GM21423 (cell line): ENCODE measurements at regions not wholly inside any gene's neighbourhood (a gene's known extent, or its start where the extent isn't known, plus 50 kb on each side); places are given as distances from the start of the nearest gene placed in this dataset.

Experiments used
- ATAC-seq: cut with Tn5 transposase; IDR thresholded peaks from one replicate; pipeline ENCODE4 v1.9.1; 2021; ENCODE audit warnings: mild to moderate bottlenecking, moderate library complexity; ENCODE audit not compliant: unreplicated experiment

DNA sequence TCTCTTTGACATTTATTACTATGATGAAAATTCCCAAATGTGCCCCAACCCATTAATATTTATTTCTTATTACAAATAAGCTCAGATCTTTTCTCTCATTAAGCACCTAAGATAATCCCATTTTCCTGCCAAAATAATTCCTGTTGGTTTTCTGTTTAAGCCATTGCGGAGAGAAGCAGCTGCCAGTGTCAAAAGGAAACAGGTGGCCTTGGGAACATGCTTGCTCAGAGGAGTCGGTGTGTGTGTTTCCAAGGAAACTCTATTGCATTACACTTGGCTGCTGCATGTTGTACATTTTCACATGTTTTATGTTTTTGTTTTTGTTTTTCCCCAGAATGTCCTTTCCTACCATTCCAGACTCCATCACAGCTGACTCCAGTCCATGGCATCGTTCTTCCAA is 56.4 kb downstream of the CD24 start:
- ATAC-seq: no peak

DNA sequence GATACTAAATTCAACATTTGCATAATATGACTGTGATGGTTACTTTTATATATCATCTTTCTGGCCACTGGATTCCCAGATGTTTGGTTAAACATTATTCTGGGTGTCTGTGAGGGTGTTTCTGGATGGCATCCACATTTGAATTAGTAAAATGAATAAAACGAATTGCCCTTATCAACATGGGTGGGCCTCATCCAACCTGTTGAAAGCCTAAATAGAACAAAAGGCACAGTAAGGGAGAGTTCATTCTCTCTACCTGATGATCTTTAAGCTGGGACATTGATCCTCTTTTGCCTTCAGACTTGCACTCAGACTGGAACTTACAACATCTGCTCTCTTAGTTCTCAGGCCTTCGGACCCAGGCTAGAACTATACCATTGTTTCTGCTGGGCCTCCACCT is 57.6 kb downstream of the CD24 start:
- no peak for ATAC-seq

DNA sequence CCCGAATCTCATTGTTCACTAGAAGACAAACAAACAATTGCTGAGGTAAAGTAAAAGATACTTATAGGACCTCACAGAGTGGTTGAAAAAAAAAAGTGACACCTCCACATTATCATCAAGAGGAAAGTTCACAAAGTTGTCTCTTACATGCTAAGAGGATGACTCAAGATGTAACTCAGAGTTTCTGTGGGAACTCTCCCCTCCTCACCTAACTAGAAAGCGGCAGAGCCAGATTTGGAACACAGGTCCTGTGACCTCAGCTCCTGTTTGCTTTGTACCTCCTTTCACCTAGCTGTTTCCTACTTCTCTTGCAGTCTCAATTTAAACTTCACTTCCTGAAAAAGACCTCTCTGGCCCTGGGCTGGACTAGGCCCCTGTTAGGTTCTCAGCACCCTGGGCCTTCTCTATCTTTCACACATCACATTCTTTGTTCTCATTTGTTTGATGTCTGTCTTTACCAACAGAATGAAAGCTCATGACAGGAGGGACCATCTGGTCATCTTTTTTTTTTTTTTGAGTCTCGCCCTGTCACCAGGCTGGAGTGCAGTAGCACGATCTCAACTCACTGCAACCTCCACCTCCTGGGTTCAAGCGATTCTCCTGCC is 60.8 kb downstream of the CD24 start:
- ATAC-seq: no peak

DNA sequence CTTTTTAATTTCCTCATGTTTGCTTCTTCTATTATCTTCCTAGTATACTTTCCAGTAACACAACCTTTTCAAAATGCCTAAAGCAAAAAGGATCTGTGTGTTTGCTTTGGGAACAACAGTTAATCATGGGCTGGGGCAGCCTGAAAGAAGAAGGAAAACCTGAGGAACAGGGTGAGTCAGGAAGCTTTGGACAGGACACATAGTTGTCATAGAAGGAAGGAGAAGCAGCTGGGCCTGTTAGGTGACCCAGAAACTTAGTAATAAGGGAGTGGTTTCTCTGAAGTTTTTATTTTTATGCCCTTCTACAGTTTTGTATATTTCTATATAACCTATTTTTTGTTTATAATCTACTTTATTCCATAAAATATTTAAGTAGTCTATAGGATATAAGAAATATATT is 61.4 kb downstream of the CD24 start:
- no peak for ATAC-seq

DNA sequence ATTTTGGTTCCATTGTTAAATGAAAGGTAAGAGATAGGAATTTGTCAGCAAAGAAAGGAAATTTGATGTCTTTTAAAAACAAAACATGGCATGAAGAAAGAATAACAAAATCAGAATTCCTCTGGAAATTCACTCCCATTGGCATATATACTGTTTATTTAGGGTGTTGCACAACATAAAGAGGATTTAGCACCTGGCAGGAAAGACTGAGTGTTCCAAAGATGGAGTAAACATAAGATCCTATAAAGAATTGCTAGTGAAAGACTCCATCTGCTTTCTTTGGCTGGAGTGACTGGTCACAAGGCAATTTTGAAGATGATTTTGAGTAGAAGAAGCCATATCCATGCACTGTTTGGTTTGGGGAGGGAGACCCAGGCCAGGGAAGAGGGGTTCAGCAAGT is 62.4 kb downstream of the CD24 start:
- ATAC-seq: no peak

DNA sequence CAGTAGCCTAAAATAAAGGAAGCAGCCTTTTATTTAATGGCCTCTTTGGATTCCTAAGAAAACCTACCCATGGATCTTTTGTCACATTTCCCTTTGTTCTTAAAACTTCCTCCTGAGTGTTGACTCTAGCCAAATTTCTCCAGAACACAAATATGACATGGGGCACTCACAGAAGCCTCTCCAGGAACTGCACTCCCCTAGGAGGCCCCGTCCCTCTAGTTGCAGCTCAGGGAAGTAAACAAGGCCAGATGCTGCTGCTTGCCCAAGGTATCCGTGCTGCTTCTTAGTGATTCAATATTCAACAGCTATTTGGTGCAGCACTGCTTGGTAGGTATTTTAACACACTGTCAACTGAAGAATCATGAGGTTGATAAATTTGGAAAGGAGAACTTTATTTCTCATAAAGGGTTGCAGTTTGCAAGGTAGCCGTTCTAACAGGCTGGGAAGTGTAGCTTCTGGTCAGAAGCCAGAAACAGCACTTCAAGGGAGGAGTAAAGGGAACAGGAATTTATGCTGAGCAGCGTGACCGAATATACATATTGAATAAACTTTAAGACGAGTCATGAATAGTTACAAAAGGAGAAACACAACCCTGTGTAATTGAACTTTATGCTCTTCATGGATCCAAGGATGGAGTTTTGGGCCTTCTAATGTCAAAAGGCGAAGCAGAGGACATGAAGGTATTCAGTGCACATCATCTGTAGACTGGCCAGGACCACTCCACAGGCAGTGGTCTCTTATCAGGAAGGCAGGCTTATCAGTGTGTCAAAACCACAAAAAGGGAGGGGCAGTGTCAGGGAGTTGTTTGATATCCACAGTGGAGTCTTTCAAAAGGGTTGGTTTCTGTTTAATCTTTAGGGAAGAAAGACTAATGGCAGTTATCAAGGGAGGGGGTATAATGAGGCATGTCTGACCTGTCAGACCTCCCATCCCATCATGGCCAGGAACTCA is 63.3 kb downstream of the CD24 start:
- ATAC-seq: no peak

DNA sequence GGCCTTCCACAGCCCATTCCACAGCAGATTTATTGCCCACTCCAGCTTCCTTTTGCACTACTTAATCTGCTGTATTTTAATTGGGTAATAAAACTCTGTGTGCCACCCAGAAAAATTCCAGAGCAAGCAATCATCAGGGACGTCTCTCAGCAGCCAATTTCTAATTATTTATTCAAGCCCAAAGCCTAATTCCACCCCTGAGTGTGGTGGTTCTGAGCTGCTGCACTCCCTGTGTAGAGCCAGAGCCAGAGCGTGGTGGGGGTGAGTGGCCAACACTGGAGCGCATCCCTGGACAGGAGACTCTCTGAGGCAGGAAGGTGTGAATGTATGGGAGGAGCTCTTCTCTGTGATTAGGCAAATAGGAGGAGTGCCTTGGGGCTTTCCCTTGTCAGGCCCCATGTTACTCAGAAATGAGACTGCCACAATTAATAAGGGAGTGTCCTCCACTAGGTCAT is 66.1 kb downstream of the CD24 start:
- no peak for ATAC-seq

DNA sequence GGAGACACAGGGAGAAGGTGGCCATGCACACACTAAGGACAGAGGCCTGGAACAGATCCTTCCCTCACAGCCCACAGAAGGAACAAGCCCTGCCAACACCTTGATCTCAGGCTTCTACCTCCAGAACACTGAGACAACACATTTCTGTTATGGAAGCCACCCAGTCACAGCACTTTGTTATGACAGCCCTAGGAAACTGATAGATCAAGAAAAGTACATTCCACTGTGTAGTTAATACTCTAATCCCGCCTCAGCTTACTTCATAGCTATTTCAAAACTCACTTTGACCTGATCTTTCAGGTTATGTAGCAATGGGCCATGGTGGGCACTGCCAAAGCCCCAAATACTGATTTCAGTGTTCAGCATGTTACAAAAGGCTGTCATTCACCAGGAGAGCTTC is 66.8 kb downstream of the CD24 start:
- no peak for ATAC-seq

DNA sequence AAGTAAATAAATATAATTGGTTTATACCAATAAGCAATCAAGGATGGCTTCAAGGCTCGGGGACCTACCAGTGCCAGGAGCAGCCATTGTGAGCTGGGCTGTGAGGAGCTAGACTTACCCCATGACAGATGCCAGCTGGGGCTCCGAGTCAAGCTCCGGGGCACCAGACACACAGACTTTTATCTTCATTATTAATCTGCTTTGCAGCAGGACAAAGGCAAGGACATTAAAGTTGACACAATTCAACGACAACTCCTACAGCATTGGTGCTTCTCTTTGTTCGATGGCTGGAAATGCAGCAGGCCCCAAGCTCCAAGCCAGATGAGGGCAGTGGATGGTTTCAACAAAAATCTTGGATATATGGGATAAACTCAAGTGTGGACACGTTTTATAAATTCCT is 68.3 kb downstream of the CD24 start:
- ATAC-seq: no peak

DNA sequence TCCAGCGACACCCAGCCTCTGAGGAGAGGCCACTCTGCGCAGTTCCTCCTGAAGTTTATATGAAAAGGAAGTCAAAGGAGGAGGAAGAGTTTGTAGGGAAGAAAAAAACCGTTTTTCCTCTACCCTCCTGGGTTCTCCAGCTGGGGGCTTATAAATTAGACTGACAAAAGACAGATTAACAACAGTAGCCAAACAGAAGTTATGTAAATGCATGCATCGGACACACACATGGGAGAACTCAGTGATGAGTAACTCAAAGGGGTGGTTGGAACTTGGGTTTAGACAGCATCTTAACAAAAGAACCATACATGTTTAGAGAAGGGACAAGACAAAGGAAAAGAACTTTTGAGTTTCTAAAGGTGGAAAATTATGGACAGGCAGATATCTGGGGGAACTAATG is 71.2 kb downstream of the CD24 start:
- ATAC-seq: no peak

DNA sequence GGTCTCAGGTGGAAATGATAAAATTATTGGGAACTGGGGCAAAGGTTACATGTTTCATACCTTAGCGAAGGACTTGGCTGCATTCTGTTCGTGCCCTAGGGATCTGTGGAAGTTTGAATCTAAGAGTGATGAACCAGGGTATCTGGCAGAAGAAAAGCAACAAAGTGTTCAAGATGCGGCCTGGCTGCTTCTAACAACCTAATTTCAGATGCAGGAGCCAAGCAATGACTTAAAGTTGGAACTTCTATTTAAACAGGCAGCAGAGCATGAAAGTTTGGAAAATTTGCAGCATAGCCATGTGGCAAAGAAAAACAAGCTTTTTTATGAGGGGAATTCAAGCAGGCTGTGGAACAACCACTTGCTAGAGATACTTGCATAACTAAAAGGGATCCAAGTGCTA is 73.5 kb downstream of the CD24 start:
- ATAC-seq: no peak

DNA sequence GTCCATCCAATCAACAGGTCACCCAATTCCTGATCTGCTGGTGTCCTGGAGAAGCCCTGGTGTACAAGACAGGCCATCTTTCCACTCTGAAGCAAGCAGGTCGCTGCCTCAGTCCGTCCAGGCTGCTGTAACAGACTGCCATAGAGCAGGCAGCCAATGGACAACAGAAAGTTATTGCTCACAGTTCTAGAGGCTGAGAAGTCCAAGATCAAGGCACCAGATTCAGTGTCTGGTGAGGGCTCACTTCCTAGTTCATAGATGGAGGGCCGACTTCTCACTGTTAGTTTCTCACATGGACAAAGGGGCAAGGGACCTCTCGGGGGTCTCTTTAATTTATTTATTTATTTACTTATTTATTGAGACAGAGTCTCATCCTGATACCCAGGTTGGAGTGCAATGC is 74.8 kb downstream of the CD24 start:
- no peak for ATAC-seq

DNA sequence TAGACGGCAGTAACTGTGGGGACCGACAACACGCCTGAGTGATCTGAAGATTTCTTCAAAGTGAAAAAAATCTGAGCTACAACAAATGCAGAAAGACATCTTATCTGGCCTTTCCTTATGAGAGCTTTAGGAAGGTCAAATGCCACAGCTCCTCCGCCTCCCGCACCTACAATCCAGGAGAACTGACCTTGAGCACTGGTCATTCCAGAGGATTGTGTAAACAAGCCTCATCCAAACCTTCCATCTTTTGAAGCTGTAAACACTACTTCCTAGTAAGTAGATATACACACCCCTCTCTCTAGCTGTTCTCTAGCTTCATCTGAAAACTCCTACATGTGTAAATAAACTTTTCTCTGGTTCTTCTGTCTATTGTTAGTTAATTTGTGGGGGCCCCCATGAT is 76.9 kb downstream of the CD24 start:
- no peak for ATAC-seq

DNA sequence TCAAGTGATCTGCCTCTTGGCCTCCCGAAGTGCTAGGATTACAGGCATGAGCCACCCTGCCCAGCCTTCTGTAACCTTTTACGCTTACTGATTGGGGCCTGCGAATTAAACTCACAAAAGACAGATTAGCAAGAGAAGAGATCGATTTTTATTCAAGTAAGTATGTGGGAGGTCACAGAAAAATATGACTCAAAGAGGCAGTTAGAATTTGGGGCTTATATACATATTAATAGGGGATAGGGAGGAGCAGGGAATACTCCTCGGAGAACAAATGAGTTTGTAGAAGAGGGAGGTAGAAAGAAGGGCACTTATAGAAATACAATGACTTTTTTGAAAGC is 78.9 kb downstream of the CD24 start:
- ATAC-seq: no peak

DNA sequence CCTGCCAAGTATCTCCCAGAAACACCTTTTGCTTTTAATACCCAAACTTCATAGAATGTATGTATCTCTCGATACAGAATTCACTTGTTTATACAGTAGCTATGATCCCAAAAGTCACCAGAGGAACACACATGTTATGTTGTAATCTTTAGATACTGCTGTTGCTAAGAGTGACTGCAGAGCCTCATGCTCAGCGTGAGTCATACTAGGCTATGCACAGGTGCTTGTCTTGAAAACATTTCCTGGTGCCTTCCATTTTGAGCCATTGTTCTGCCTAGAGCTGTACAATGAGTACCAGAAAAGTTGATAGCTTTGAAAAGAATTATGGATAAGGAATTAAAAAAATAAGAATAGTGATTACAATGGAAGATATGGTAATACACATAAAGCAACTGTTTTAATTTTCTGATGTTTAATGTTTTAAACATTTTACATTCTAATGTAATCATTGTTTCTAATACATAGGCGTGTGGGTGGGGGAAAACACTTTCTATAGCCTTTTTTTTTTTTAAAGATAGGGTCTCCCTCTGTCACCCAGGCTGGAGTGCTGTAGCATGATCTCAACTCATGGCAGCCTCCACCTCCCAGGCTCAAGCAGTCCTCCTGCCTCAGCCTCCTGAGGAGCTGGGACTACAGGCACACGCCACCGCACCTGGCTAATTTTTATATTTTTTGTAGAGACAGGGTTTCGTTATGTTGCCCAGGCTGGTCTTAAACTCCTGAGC is 79.4 kb downstream of the CD24 start:
- ATAC-seq: no peak

DNA sequence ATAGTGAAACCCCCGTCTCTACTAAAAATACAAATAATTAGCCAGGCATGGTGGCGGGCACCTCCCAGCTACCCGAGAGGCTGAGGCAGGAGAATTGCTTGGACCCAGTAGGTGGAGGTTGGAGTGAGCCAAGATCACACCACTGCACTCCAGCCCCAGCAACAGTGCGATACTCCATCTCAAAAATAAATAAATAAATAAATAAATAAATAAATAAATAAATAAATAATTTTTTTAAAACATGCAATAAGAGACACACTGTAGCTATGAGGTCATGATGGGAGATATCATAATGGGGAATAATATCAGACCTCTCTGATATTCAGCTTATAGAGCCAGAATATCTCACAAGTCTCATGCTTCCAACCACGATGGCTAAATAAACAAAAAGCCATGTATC is 82.3 kb downstream of the CD24 start:
- ATAC-seq: no peak

DNA sequence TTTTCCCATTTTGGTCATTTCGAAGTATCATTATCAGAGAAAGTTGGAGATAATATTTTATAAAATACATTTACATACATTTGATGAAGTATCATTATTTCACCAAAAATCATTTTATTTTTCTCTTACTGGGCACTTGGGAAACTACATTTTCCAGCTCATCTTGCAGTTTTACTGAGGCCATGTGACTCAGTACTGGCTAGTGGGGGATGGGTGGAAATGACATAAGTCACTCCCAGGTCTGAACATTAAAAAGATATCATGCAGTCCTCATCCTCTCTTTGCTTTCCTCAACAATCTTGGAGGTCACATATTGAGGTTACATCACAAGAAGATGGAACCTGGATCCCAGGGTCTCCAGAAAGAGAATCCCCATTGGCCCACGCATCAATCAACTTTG is 84.1 kb downstream of the CD24 start:
- no peak for ATAC-seq

DNA sequence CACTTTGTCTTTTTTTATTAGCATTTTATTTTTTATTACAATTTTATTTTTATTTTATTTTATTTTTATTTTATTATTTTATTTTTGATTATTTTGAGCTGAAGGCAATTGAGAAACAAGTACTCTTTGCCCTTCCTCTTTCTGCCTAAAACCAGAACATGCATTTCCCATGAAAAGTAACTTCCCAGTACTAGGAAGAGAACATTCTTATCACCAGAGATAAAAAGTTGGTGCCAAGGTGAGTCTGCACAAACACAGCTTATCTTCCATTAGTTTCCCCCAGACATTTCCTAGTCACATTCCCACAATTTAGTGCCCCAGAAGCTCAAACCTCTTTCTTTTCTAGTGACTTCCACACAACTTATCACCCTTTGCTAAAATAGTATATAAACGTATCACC is 84.8 kb downstream of the CD24 start:
- no peak for ATAC-seq

DNA sequence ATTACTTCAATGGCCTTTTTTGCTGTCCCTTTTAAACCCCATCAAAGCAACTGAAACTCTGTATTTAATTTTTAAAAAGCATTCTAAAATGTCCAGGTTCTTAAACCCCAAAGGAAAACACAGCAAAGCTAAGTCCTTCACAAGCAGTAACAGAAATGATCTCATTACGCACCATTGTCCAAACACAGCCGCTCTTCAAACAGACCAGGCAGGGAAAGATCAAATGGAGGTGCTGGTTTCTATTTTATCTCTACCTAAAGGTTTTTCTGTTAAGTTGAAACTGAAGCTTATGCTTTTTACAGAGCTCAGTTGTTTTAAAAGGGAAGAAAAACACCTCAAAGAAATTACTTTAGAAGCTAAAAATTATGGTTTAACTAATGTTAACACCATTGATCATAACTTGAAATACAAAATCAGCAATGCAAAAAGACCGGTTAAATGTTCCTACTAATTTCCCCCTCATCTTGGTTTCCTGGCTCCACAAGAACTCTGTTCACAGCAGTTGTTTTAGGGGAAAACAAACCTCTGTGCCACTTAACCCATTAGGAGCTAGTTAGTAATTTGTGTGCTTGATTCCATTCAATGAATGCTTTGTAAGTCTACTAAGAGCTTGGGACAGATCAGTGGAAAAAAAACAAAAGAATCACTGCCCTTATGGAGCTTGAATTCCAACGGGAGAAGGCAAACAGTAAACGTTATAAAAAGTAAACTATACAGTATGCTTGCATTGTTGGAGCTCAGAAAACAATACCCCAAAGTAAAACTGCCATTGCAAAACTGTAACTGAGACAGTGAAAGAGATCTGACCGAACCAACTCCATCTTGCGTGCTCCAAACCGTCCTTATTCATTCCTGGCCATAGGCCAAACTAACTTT is 87.4 kb downstream of the CD24 start:
- ATAC-seq: no peak

DNA sequence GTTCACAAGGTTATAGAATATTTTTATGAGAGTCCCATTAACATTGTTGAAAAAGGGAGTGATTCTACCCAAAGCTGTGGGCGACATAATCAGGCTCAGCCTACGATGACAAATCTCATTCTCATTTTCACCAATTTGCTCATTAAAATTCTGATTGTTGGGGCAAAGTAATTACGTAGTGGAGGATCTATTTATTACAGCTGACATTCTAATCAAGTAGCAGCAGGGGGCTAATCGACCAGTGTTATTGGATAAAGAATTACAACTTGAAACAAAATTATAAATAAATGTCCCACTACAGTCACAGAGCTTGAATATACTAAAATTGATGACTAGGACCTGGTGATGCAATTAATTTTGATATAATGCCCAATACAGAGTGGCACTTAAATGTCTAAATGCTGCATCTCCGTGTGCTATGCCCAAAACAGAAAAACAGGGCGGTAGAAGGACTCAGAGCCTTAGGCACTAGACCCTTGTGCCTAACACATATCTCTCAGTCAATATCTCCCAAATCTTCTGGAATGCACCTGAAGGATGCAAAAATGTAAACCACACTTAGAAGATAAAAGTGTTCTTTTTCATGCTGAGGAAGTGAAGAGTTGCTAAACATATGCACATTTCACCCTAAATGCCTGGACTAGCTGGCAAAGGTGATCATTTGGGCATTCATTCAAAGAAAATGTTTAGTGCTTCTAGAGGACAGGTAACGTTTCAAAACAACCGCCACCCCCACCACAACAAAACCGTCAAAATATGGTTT is 88.3 kb downstream of the CD24 start:
- ATAC-seq: no peak
